ENCODE measurements at regions not wholly inside any gene's neighbourhood (a gene's known extent, or its start where the extent isn't known, plus 50 kb on each side); places are given as distances from the start of the nearest gene placed in this dataset.

GRCh38 chr3:17994167-17994566 is 251.7 kb upstream of the TBC1D5 start:
- in situ Hi-C loops (cut with MboI): no loop called here
- H3K27ac ChIP-seq: no peak overlapping the region
- no peak overlapping the region for H3K9ac ChIP-seq
- WGBS, 2 experiments (ENCODE audit: low coverage in 1 of 2, low lambda C conversion rate in 2 of 2, missing lambda C conversion rate in 2 of 2): 51 to 56% methylated on average over 7 of the region's 7 CpGs
- no peaks in the 10 kb centered on the region for H3K79me2 ChIP-seq (ENCODE audit: insufficient read depth)
- H3K27me3 ChIP-seq (replicated peaks; ENCODE audit: insufficient read depth): 0 out of 2 replicates have a peak, but pooled peaks cover 6% of the 10 kb centered on the region
- H2AFZ ChIP-seq: no peak overlapping the region
- H3K36me3 ChIP-seq (ENCODE audit: low read depth): no peaks in the 10 kb centered on the region
- H3K9me3 ChIP-seq (ENCODE audit: low read depth): no peaks in the 10 kb centered on the region
- H3K9me2 ChIP-seq (ENCODE audit: insufficient read depth): no peaks in the 10 kb centered on the region
- TF ChIP-seq EZH2phosphoT487 (IDR thresholded peaks at IDR 0.05; ENCODE audit: insufficient read depth, low read depth) (no peak), EZH2 (IDR thresholded peaks at IDR 0.05; ENCODE audit: insufficient read depth, poor library complexity, severe bottlenecking) (no peak)
- no peak for DNase-seq
- no peak overlapping the region for H3K4me2 ChIP-seq (ENCODE audit: unreplicated experiment)
- H4K20me1 ChIP-seq (ENCODE audit: insufficient read depth): no peaks in the 10 kb centered on the region
- no peaks in the 10 kb centered on the region for H3K4me1 ChIP-seq (ENCODE audit: insufficient read depth)
- H3F3A ChIP-seq (ENCODE audit: insufficient read depth): no peaks in the 10 kb centered on the region
- H3K4me3 ChIP-seq: no peak overlapping the region

- Histone ChIP-seq H3K79me2 (ENCODE audit: insufficient read depth) (no peaks in the 10 kb centered on the region), H3K4me3 (no peak overlapping the region), H3F3A (ENCODE audit: insufficient read depth) (no peaks in the 10 kb centered on the region), H3K36me3 (ENCODE audit: low read depth) (no peaks in the 10 kb centered on the region), H4K20me1 (ENCODE audit: insufficient read depth) (no peaks in the 10 kb centered on the region), H3K9me2 (ENCODE audit: insufficient read depth) (no peaks in the 10 kb centered on the region), H3K27me3 (replicated peaks; ENCODE audit: insufficient read depth) (peaks cover 8% of the 10 kb centered on the region; the same call in 1 of the 2 replicates), H3K9ac (no peak overlapping the region), H2AFZ (no peak overlapping the region), H3K4me2 (ENCODE audit: unreplicated experiment) (no peak overlapping the region), H3K27ac (no peak overlapping the region), H3K9me3 (ENCODE audit: low read depth) (no peaks in the 10 kb centered on the region), H3K4me1 (ENCODE audit: insufficient read depth) (no peaks in the 10 kb centered on the region)
- no peak for DNase-seq
- in situ Hi-C loops (cut with MboI): no loop called here
- 42 to 71% methylated on average over 1 of the region's 1 CpG for WGBS, 2 experiments (ENCODE audit: low coverage in 1 of 2, low lambda C conversion rate in 2 of 2, missing lambda C conversion rate in 2 of 2)
- TF ChIP-seq EZH2phosphoT487 (IDR thresholded peaks at IDR 0.05; ENCODE audit: insufficient read depth, low read depth) (no peak), EZH2 (IDR thresholded peaks at IDR 0.05; ENCODE audit: insufficient read depth, poor library complexity, severe bottlenecking) (no peak)
These were observed 248.0 kb upstream of the TBC1D5 start for GRCh38 chr3:17990390-17990789.

- Histone ChIP-seq H2AFZ (no peak overlapping the region), H3K36me3 (ENCODE audit: low read depth) (no peaks in the 10 kb centered on the region), H3F3A (ENCODE audit: insufficient read depth) (no peaks in the 10 kb centered on the region), H3K79me2 (ENCODE audit: insufficient read depth) (no peaks in the 10 kb centered on the region), H3K4me3 (no peak overlapping the region), H3K9me2 (ENCODE audit: insufficient read depth) (no peaks in the 10 kb centered on the region), H3K9me3 (ENCODE audit: low read depth) (no peaks in the 10 kb centered on the region), H3K27me3 (replicated peaks; ENCODE audit: insufficient read depth) (peaks cover 32% of the 10 kb centered on the region), H3K4me2 (ENCODE audit: unreplicated experiment) (no peak overlapping the region), H3K27ac (no peak overlapping the region), H3K9ac (no peak overlapping the region), H3K4me1 (ENCODE audit: insufficient read depth) (no peaks in the 10 kb centered on the region), H4K20me1 (ENCODE audit: insufficient read depth) (no peaks in the 10 kb centered on the region)
- TF ChIP-seq EZH2phosphoT487 (IDR thresholded peaks at IDR 0.05; ENCODE audit: insufficient read depth, low read depth): no peak
- no peak for TF ChIP-seq EZH2 (IDR thresholded peaks at IDR 0.05; ENCODE audit: insufficient read depth, poor library complexity, severe bottlenecking)
- DNase-seq: no peak
- WGBS, 2 experiments (ENCODE audit: low coverage in 1 of 2, low lambda C conversion rate in 2 of 2, missing lambda C conversion rate in 2 of 2): 28 to 35% methylated on average over 2 of the region's 2 CpGs
- in situ Hi-C loops (cut with MboI): no loop called here
These were observed 244.0 kb upstream of the TBC1D5 start for GRCh38 chr3:17986348-17986816.

GRCh38 chr3:17985658-17986347 is 243.4 kb upstream of the TBC1D5 start:
- in situ Hi-C loops (cut with MboI): no loop called here
- H3K36me3 ChIP-seq (ENCODE audit: low read depth): no peaks in the 10 kb centered on the region
- H4K20me1 ChIP-seq (ENCODE audit: insufficient read depth): no peaks in the 10 kb centered on the region
- no peaks in the 10 kb centered on the region for H3K9me2 ChIP-seq (ENCODE audit: insufficient read depth)
- DNase-seq: no peak
- H3F3A ChIP-seq (ENCODE audit: insufficient read depth): no peaks in the 10 kb centered on the region
- no peak overlapping the region for H3K4me2 ChIP-seq (ENCODE audit: unreplicated experiment)
- H3K4me3 ChIP-seq: no peak overlapping the region
- H3K27me3 ChIP-seq (replicated peaks; ENCODE audit: insufficient read depth): peaks cover 28% of the 10 kb centered on the region
- no peaks in the 10 kb centered on the region for H3K79me2 ChIP-seq (ENCODE audit: insufficient read depth)
- no peak overlapping the region for H3K9ac ChIP-seq
- H3K27ac ChIP-seq: no peak overlapping the region
- no peak overlapping the region for H2AFZ ChIP-seq
- 23 to 26% methylated on average over 2 of the region's 2 CpGs for WGBS, 2 experiments (ENCODE audit: low coverage in 1 of 2, low lambda C conversion rate in 2 of 2, missing lambda C conversion rate in 2 of 2)
- H3K9me3 ChIP-seq (ENCODE audit: low read depth): no peaks in the 10 kb centered on the region
- TF ChIP-seq EZH2phosphoT487 (IDR thresholded peaks at IDR 0.05; ENCODE audit: insufficient read depth, low read depth): no peak
- no peak for TF ChIP-seq EZH2 (IDR thresholded peaks at IDR 0.05; ENCODE audit: insufficient read depth, poor library complexity, severe bottlenecking)
- no peaks in the 10 kb centered on the region for H3K4me1 ChIP-seq (ENCODE audit: insufficient read depth)
